SJSA1 (cell line): ENCODE measurements at regions not wholly inside any gene's neighbourhood (a gene's known extent, or its start where the extent isn't known, plus 50 kb on each side); places are given as distances from the start of the nearest gene placed in this dataset.

Experiments
- DNase-seq, 2 experiments: peaks; one replicate each; pipeline ENCODE4 v3.0.0-alpha.2; 2015 to 2020; ENCODE audit warnings: low spot score in 2 of 2, low read depth in 1 of 2
- H3K27ac ChIP-seq: fragments of 250-450 bp; sonication (Bioruptor Pico); 2 replicates; pipeline ENCODE4 v1.5.1; 2020; ENCODE audit warnings: mild to moderate bottlenecking, moderate library complexity
- H3K27me3 ChIP-seq: fragments of 250-450 bp; sonication (Bioruptor Pico); replicated peaks from 2 replicates; pipeline ENCODE4 v1.5.1; 2020; ENCODE audit warnings: mild to moderate bottlenecking, moderate library complexity
- H3K36me3 ChIP-seq: fragments of 250-450 bp; sonication (Bioruptor Pico); 2 replicates; pipeline ENCODE4 v1.5.1; 2020; ENCODE audit warnings: mild to moderate bottlenecking
- H3K4me1 ChIP-seq: fragments of 250-450 bp; sonication (Bioruptor Pico); replicated peaks from 2 replicates; pipeline ENCODE4 v1.6.1; 2021; ENCODE audit warnings: mild to moderate bottlenecking
- H3K4me3 ChIP-seq: fragments of 250-450 bp; sonication (Bioruptor Pico); 2 replicates; pipeline ENCODE4 v1.5.1; 2020; ENCODE audit warnings: mild to moderate bottlenecking
- H3K9me3 ChIP-seq: fragments of 250-450 bp; sonication (Bioruptor Pico); replicated peaks from 2 replicates; pipeline ENCODE4 v1.5.1; 2020; ENCODE audit warnings: mild to moderate bottlenecking

GRCh38 chr5:97545446-97545845 is 362.4 kb upstream of the RIOK2 start:
- DNase-seq: no peak

GRCh38 chr5:97545886-97546535 is 363.0 kb upstream of the RIOK2 start:
- Histone ChIP-seq H3K36me3 (no peaks in the 10 kb centered on the region), H3K27ac (no peak overlapping the region), H3K27me3 (0 out of 2 replicates have a peak, but pooled peaks cover 5% of the 10 kb centered on the region), H3K4me1 (no peaks in the 10 kb centered on the region), H3K9me3 (0 out of 2 replicates have a peak, but pooled peaks cover 5% of the 10 kb centered on the region), H3K4me3 (no peak overlapping the region)
- DNase-seq: no peak

More at GRCh38 chr5:97545446-97545845, 362.4 kb upstream of the RIOK2 start:
- H3K27me3 ChIP-seq: 0 out of 2 replicates have a peak, but pooled peaks cover 5% of the 10 kb centered on the region
- H3K36me3 ChIP-seq: no peaks in the 10 kb centered on the region
- no peak overlapping the region for H3K27ac ChIP-seq
- no peak overlapping the region for H3K4me3 ChIP-seq
- 0 out of 2 replicates have a peak, but pooled peaks cover 5% of the 10 kb centered on the region for H3K9me3 ChIP-seq
- H3K4me1 ChIP-seq: no peaks in the 10 kb centered on the region

- no peak for DNase-seq
- Histone ChIP-seq H3K4me1 (no peaks in the 10 kb centered on the region), H3K27ac (no peak overlapping the region), H3K9me3 (0 out of 2 replicates have a peak, but pooled peaks cover 5% of the 10 kb centered on the region), H3K36me3 (no peaks in the 10 kb centered on the region), H3K4me3 (no peak overlapping the region), H3K27me3 (0 out of 2 replicates have a peak, but pooled peaks cover 5% of the 10 kb centered on the region)
These were observed 364.4 kb upstream of the RIOK2 start for GRCh38 chr5:97547430-97547829.

- 0 out of 2 replicates have a peak, but pooled peaks cover 5% of the 10 kb centered on the region for H3K27me3 ChIP-seq
- no peak overlapping the region for H3K4me3 ChIP-seq
- no peaks in the 10 kb centered on the region for H3K4me1 ChIP-seq
- H3K9me3 ChIP-seq: 0 out of 2 replicates have a peak, but pooled peaks cover 5% of the 10 kb centered on the region
- H3K27ac ChIP-seq: no peak overlapping the region
- no peak for DNase-seq
- no peaks in the 10 kb centered on the region for H3K36me3 ChIP-seq
These were observed 365.1 kb upstream of the RIOK2 start for GRCh38 chr5:97547999-97548738.

GRCh38 chr5:97548739-97549080 is 365.7 kb upstream of the RIOK2 start:
- H3K27ac ChIP-seq: no peak overlapping the region
- no peak for DNase-seq
- no peaks in the 10 kb centered on the region for H3K36me3 ChIP-seq
- no peak overlapping the region for H3K4me3 ChIP-seq
- H3K4me1 ChIP-seq: no peaks in the 10 kb centered on the region
- 0 out of 2 replicates have a peak, but pooled peaks cover 5% of the 10 kb centered on the region for H3K9me3 ChIP-seq
- 0 out of 2 replicates have a peak, but pooled peaks cover 5% of the 10 kb centered on the region for H3K27me3 ChIP-seq

- no peaks in the 10 kb centered on the region for H3K36me3 ChIP-seq
- H3K9me3 ChIP-seq: 0 out of 2 replicates have a peak, but pooled peaks cover 5% of the 10 kb centered on the region
- no peak overlapping the region for H3K27ac ChIP-seq
- H3K27me3 ChIP-seq: 0 out of 2 replicates have a peak, but pooled peaks cover 5% of the 10 kb centered on the region
- no peak for DNase-seq
- no peak overlapping the region for H3K4me3 ChIP-seq
- H3K4me1 ChIP-seq: no peaks in the 10 kb centered on the region
These were observed 366.4 kb upstream of the RIOK2 start for GRCh38 chr5:97549496-97549895.

- 0 out of 2 replicates have a peak, but pooled peaks cover 5% of the 10 kb centered on the region for H3K9me3 ChIP-seq
- no peak for DNase-seq
- no peaks in the 10 kb centered on the region for H3K36me3 ChIP-seq
- H3K27me3 ChIP-seq: 0 out of 2 replicates have a peak, but pooled peaks cover 5% of the 10 kb centered on the region
- H3K27ac ChIP-seq: no peak overlapping the region
- no peak overlapping the region for H3K4me3 ChIP-seq
- no peaks in the 10 kb centered on the region for H3K4me1 ChIP-seq
These were observed 367.1 kb upstream of the RIOK2 start for GRCh38 chr5:97550164-97550563.

- Histone ChIP-seq H3K9me3 (0 out of 2 replicates have a peak, but pooled peaks cover 5% of the 10 kb centered on the region), H3K4me1 (no peaks in the 10 kb centered on the region), H3K27ac (no peak overlapping the region), H3K27me3 (0 out of 2 replicates have a peak, but pooled peaks cover 5% of the 10 kb centered on the region), H3K4me3 (no peak overlapping the region), H3K36me3 (no peaks in the 10 kb centered on the region)
- DNase-seq: no peak
These were observed 367.8 kb upstream of the RIOK2 start for GRCh38 chr5:97550818-97551217.

- no peaks in the 10 kb centered on the region for H3K4me1 ChIP-seq
- H3K27me3 ChIP-seq: 0 out of 2 replicates have a peak, but pooled peaks cover 3% of the 10 kb centered on the region
- no peak for DNase-seq
- H3K27ac ChIP-seq: no peak overlapping the region
- H3K4me3 ChIP-seq: no peak overlapping the region
- H3K36me3 ChIP-seq: no peaks in the 10 kb centered on the region
- H3K9me3 ChIP-seq: no peaks in the 10 kb centered on the region
These were observed 370.8 kb upstream of the RIOK2 start for GRCh38 chr5:97553604-97554452.

GRCh38 chr5:97554977-97555643 is 372.1 kb upstream of the RIOK2 start:
- Histone ChIP-seq H3K27me3 (no peaks in the 10 kb centered on the region), H3K27ac (no peak overlapping the region), H3K9me3 (no peaks in the 10 kb centered on the region), H3K36me3 (no peaks in the 10 kb centered on the region), H3K4me3 (no peak overlapping the region), H3K4me1 (no peaks in the 10 kb centered on the region)
- DNase-seq: no peak

GRCh38 chr5:97555644-97555981 is 372.6 kb upstream of the RIOK2 start:
- DNase-seq: no peak
- Histone ChIP-seq H3K27me3 (no peaks in the 10 kb centered on the region), H3K4me3 (no peak overlapping the region), H3K9me3 (no peaks in the 10 kb centered on the region), H3K36me3 (no peaks in the 10 kb centered on the region), H3K27ac (no peak overlapping the region), H3K4me1 (no peaks in the 10 kb centered on the region)

GRCh38 chr5:97559827-97560598 is 377.0 kb upstream of the RIOK2 start:
- Histone ChIP-seq H3K27ac (no peak overlapping the region), H3K9me3 (no peaks in the 10 kb centered on the region), H3K4me3 (no peak overlapping the region), H3K27me3 (no peaks in the 10 kb centered on the region), H3K4me1 (no peaks in the 10 kb centered on the region), H3K36me3 (no peaks in the 10 kb centered on the region)
- no peak for DNase-seq
